WERI-Rb-1 (cell line): ENCODE measurements at regions not wholly inside any gene's neighbourhood (a gene's known extent, or its start where the extent isn't known, plus 50 kb on each side); places are given as distances from the start of the nearest gene placed in this dataset.
"Not testable (repeated sequence)": the region's sequence is repeated elsewhere in the genome, so short reads cannot be mapped to it uniquely, and the experiment has no call there.

Experiments
- DNase-seq: peaks from one replicate; pipeline ENCODE4 v3.0.0-alpha.2; 2020
- H3K27ac ChIP-seq: fragments of 250-450 bp; sonication (Bioruptor Pico); 2 replicates; pipeline ENCODE4 v1.5.1; 2020; ENCODE audit warnings: mild to moderate bottlenecking, moderate library complexity
- H3K27me3 ChIP-seq: fragments of 250-450 bp; sonication (Bioruptor Pico); 2 replicates; pipeline ENCODE4 v1.5.1; 2021; ENCODE audit warnings: mild to moderate bottlenecking, low read depth, moderate library complexity; ENCODE audit not compliant: insufficient read depth, severe bottlenecking
- H3K36me3 ChIP-seq: fragments of 250-450 bp; sonication (Bioruptor Pico); 2 replicates; pipeline ENCODE4 v1.5.1; 2020; ENCODE audit warnings: mild to moderate bottlenecking, moderate library complexity
- H3K4me3 ChIP-seq: 2 replicates; pipeline ENCODE4 v1.5.1; 2011; ENCODE audit warnings: low read depth, mild to moderate bottlenecking, control low read depth, low read length
- H3K9me3 ChIP-seq: fragments of 250-450 bp; sonication (Bioruptor Pico); 2 replicates; pipeline ENCODE4 v1.5.1; 2021; ENCODE audit warnings: mild to moderate bottlenecking, moderate library complexity; ENCODE audit not compliant: severe bottlenecking
- CTCF ChIP-seq: IDR thresholded peaks from 2 replicates; pipeline ENCODE4 v1.5.1; 2011; ENCODE audit warnings: low read depth, mild to moderate bottlenecking, control low read depth, inconsistent platforms, low read length

DNA sequence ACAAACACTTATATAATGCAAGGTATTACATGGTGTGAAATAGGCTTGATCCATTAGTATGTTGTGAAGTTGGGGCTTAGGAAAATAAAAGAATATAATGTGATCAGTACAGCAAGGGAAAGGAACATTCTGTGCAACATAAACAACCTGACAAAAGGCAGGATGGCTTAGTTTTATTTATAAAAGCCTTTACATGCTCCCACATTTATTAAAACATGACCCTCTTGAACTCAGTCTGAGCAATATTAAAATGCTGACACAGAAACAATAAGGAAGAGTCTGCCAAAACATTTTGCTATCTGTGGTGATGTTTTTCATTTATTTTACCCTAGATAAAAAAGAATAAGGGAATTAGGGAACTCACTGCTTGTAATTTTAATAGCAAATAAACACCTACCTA is 519.7 kb downstream of the PCDH7 start:
- no peaks in the 10 kb centered on the region for H3K27me3 ChIP-seq
- no peaks in the 10 kb centered on the region for H3K36me3 ChIP-seq
- H3K9me3 ChIP-seq = no peaks in the 10 kb centered on the region
- no peak for TF ChIP-seq CTCF
- no peak overlapping the region for H3K27ac ChIP-seq
- no peak overlapping the region for H3K4me3 ChIP-seq
- no peak for DNase-seq

GRCh38 chr4:31241504-31242106 is 521.4 kb downstream of the PCDH7 start:
- DNase-seq = no peak
- H3K27ac ChIP-seq = no peak overlapping the region
- H3K9me3 ChIP-seq = no peaks in the 10 kb centered on the region
- H3K4me3 ChIP-seq = no peak overlapping the region
- H3K27me3 ChIP-seq = no peaks in the 10 kb centered on the region
- H3K36me3 ChIP-seq = no peaks in the 10 kb centered on the region
- no peak for TF ChIP-seq CTCF

- H3K27me3 ChIP-seq = no peaks in the 10 kb centered on the region
- DNase-seq = no peak
- no peak overlapping the region for H3K4me3 ChIP-seq
- no peaks in the 10 kb centered on the region for H3K9me3 ChIP-seq
- no peak for TF ChIP-seq CTCF
- no peaks in the 10 kb centered on the region for H3K36me3 ChIP-seq
- H3K27ac ChIP-seq = no peak overlapping the region
Observed at GRCh38 chr4:31246856-31247255, 526.7 kb downstream of the PCDH7 start.

DNA sequence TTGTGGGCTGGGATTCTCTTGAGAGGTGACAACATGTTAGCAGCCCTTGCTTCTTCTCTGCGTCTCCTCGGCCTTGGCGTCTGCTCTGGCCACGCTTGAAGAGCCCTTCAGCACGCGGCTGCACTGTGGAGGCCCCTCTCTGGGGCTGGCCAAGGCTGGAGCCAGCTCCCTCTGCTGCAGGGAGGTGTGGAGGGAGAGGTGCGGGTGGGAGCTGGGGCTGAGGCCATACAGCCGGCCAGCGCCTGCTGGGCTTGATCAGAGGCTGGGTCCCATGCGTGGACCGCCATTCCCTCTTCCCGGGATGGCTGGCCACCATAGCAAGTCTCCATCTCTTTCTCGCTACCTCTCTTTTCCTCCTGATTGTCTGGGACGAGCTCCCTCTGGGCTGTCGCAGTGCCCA is 539.0 kb downstream of the PCDH7 start:
- Histone ChIP-seq H3K27me3 (no peaks in the 10 kb centered on the region), H3K27ac (no peak overlapping the region), H3K9me3 (no peaks in the 10 kb centered on the region), H3K4me3 (no peak overlapping the region), H3K36me3 (no peaks in the 10 kb centered on the region)
- no peak for DNase-seq
- no peak for TF ChIP-seq CTCF

DNA sequence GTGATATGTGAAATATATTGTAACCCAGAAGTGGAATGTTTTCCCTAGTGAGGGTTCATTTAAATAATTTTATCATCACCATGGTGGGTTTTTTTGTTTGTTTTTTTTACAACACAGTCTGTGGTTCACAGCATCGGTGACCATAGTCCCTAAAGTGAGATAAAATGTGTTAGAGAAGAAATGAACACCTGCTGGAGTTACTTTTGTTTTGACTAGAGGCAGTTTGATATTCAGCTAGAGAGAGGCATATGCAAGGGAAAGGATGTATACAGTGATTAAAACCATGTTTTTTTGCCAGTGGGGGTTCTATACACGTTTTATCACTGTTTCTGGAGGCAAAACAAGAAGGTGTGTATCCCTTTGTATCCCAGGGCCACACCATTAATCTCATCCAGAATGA is 541.5 kb downstream of the PCDH7 start:
- Histone ChIP-seq H3K27ac (no peak overlapping the region), H3K9me3 (no peaks in the 10 kb centered on the region), H3K36me3 (no peaks in the 10 kb centered on the region), H3K27me3 (no peaks in the 10 kb centered on the region), H3K4me3 (no peak overlapping the region)
- TF ChIP-seq CTCF = no peak
- DNase-seq = no peak

GRCh38 chr4:31266094-31266493 is 545.9 kb downstream of the PCDH7 start:
- H3K27ac ChIP-seq, H3K36me3 ChIP-seq, DNase-seq, H3K9me3 ChIP-seq, H3K4me3 ChIP-seq, H3K27me3 ChIP-seq: not testable (repeated sequence)
